GM18870 (cell line): ENCODE measurements at regions not wholly inside any gene's neighbourhood (a gene's known extent, or its start where the extent isn't known, plus 50 kb on each side); places are given as distances from the start of the nearest gene placed in this dataset.
"Not testable (repeated sequence)": the region's sequence is repeated elsewhere in the genome, so short reads cannot be mapped to it uniquely, and the experiment has no call there.

Experiments used
- ATAC-seq: cut with Tn5 transposase; IDR thresholded peaks from one replicate; pipeline ENCODE4 v1.9.1; 2021; ENCODE audit warnings: moderate library complexity; ENCODE audit not compliant: unreplicated experiment

DNA sequence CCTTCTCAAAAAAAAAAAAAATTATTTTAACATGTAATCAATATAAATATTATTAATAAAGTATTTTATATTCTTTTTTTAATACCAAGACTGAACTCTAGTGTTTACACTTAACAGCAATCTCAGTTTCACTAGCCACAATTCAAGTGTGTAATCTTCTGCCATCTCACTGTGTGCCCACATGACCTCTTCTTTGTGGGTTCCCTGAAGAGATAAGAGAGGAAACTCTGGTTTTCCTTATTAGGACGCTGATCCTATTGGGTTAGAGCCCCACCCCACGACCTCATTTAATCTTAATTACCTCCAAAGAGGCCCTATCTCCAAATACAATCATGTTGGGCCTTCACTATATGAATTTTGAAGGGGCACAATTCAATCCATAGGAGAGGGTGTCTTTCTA, 177.6 kb downstream of the STK31 start:
- no peak for ATAC-seq

- ATAC-seq = no peak
Measured at GRCh38 chr7:23888958-23889357, 178.9 kb downstream of the STK31 start.

- no peak for ATAC-seq
Measured at GRCh38 chr7:23889566-23889965, 179.5 kb downstream of the STK31 start.

- no peak for ATAC-seq
Measured at GRCh38 chr7:23892019-23892418, 182.0 kb downstream of the STK31 start.

- ATAC-seq = no peak
Measured at GRCh38 chr7:23893176-23893941, 183.3 kb downstream of the STK31 start.

DNA sequence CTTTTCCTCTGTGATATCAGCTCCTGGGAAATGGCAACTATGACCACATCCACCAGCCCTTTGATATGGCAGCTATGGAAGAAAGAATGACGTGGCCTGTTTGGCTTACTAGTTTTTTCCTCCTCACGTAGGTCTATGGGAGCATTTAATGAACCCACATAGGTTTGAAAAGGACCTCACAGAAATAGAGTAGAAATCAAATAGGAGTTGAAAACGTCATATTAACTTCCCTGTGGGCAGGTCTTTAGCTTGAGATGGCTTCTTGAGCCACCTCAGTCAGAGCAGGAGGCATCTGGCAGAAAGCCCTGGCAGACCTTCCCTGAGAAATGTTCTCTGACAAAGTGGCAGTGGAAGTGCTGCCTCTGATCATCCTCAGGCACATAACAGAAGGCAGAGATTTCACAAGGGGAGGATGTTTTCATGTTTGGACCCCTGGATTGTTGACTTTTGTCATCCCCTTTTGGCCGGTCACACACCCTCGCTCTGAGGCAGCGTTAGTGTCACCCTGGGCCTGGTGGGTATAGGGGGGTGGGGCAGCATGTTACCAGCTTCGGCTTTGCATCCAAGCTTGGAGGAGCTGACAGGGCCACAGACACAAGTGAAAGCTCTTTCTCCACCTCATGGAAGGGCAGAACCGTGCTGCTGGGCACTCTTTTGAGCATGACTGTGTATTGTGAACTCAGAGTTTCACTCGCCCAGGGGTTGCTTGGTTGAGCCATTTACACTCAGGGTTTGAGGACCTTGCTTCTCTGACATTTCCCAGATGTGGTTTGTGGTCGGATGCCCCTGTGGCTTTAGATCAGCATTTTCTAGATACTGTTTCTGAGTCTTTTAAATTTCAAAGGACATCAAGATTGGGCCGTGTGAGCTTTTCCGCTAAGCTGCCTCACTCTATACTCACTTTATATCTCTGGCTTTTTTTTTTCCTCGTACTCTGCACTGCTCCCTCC, 184.2 kb downstream of the STK31 start:
- no peak for ATAC-seq

DNA sequence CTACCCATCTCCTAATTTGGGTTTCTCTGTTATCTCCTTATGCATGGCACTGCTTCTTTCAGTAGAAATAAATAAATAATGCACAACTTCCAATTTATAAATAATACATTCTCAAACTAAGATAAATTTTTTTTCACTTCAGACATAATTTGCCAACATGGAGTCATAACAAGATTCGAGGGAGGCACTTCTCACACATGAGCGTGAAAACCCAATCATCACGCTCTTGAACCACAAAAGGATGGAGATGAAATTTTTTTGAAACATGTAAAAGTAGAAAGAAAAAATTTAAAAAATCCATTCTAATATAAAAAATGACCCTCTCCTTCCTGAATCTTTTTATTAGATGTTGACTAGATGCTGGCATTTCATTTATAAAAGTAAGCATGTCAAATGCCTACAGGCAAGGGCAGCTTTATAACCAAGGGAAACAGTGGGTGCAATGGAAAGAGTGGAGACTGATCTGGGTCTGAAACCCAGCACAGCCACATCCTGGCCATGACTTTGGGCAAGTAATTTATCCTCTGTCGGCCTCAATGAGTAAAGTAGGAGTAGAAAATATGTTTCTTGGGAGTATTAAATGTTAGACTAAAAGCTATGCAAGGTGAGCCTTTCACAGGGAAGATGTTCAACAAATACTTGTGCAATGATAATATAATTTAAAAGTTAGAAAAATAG, 185.0 kb downstream of the STK31 start:
- ATAC-seq = no peak

DNA sequence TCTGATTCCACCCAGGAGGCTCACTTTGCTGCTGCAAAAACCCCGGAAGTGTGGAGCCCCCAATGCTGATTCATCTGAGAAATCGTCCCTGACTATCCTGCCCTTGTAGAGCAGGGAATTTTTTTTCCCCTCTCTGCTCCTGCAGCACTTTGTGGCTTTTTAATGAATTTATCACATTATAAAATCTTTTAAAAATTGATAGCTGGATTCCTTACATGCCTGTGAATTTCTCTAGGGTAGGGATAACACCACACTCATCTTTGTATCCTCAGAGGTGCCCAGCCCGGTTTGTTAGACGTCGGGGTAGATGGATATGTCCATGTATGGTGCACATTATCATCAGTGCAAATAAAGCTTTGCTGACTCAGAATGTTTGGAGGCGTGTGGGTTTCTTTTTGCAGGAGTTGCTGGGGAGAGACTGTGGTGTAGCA, 185.7 kb downstream of the STK31 start:
- no peak for ATAC-seq

GRCh38 chr7:23898619-23899018, 188.6 kb downstream of the STK31 start:
- ATAC-seq = no peak

- ATAC-seq = not testable (repeated sequence)
Measured at GRCh38 chr7:23904901-23905300, 194.9 kb downstream of the STK31 start.

- ATAC-seq = no peak
Measured at GRCh38 chr7:23907012-23907411, 197.0 kb downstream of the STK31 start.

DNA sequence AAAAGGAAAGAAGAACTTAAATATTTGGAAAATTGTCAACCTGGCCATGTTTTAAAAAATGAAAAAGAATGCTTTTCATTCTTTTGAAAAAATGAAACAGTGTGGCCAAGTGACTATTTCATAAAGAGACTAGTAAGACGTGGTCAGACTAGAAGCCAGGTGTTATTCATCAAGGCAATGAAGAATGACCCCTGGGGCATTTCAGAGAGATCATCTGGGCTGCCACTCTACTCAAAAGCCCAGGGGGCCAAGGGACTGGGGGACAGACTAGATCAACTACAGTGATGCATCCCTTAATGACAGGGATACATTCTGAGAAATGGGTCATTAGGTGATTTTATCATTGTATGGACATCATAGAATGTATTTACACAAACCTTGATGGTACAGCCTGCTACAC, 199.4 kb downstream of the STK31 start:
- no peak for ATAC-seq

DNA sequence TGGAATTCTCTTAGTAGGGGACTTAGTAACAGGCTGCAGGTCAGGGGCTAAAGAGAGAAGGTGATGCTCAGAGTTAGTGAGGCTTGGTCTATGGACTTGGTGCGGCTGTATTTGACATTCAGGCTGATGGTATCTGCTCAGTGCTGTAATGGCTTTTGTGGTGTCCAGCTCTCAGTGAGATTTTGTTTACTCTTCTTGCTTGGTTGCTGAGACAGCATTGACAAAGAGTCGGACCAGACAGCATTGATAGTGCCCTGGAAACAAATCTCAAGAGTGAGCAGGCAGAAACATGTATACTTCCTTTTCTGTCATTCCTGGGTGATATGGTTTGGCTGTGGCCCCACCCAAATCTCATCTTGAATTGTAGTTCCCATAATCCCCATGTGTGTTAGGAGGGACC, 202.0 kb downstream of the STK31 start:
- no peak for ATAC-seq

- no peak for ATAC-seq
Measured at GRCh38 chr7:23913016-23913415, 203.0 kb downstream of the STK31 start.

DNA sequence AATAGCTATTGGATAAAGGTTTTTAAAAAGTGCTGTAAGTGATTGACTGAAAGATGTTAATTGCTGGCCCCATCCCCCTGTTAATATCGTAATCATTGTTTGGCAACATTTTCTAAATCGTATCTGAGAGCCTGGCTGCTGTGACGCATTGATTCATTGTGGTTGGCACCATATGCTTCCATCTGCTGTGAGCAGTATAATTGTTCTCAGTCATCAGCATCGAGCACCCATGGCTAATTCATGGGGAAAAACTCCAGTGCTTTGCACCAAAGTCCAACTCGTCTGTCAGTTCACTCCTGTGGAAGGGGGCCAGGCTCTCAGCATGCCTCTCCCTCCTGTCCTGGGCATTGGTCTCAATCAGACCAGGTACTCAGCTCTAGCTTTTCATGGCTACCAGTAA, 205.2 kb downstream of the STK31 start:
- ATAC-seq = no peak

- no peak for ATAC-seq
Measured at GRCh38 chr7:23918286-23918685, 208.3 kb downstream of the STK31 start.

DNA sequence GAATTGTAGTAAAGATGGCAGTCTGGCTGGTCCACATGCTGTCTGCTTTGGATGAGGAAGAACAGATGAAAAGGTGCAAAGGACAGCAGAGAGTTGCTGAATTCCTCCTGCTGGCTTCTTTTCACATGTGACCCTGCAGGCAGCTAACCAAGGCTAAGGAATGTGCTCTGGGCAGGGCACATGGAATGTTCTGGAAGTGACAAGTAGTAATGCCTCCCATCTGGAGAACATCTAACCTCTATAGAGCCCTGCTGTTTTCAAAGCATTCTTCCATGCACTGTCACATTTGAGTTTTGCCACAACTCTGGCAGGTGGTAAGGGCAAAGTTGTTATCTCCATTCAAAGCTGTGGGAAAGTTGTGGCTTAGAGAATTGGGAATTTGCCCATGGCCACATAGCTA, 208.8 kb downstream of the STK31 start:
- no peak for ATAC-seq

- ATAC-seq = no peak
Measured at GRCh38 chr7:23925088-23925487, 215.1 kb downstream of the STK31 start.

DNA sequence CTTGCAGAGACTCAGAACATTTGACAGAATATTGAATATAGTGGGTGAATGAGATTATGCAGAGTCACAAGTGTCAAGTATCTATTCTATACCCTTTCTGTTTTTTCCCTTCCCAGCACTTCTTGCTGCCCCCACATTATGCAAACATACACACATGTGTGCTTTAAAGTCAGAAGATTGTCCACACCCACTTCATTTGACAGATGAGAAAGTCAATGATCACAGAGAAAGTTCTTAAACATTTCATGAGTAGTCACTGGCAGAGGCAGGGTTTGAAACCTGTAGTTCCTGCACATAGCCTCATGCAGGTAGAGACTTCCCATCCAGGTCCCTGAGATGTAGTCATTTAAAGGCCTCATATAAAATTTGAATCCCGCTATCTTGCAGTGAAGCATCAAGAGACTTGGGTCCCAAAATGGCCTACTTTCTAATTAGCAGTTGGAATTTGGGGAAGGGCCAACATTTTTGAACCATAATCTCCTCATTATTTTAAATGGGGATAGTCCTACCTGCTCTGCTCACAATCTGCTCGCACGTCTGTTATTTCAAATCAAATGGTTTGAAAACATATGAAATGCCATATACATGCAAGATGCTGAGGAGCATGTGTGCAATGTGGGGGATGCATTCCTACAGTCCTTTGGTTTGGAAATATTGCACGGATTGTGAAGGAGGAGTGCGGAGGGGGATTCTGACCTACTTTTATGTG, 217.8 kb downstream of the STK31 start:
- ATAC-seq = no peak

- ATAC-seq = no peak
Measured at GRCh38 chr7:23928418-23928775, 218.4 kb downstream of the STK31 start.

- ATAC-seq = no peak
Measured at GRCh38 chr7:23930312-23930711, 220.3 kb downstream of the STK31 start.
